Ecto neural progenitor cell (in vitro differentiated cells): ENCODE measurements at regions not wholly inside any gene's neighbourhood (a gene's known extent, or its start where the extent isn't known, plus 50 kb on each side); places are given as distances from the start of the nearest gene placed in this dataset.

ENCODE experiments used
- DNase-seq: peaks from one replicate; pipeline ENCODE4 v3.0.0-alpha.2; 2018; ENCODE audit warnings: low spot score

GRCh38 chr16:82405736-82406135 is 221.0 kb upstream of the CDH13 start:
- DNase-seq: no peak

DNA sequence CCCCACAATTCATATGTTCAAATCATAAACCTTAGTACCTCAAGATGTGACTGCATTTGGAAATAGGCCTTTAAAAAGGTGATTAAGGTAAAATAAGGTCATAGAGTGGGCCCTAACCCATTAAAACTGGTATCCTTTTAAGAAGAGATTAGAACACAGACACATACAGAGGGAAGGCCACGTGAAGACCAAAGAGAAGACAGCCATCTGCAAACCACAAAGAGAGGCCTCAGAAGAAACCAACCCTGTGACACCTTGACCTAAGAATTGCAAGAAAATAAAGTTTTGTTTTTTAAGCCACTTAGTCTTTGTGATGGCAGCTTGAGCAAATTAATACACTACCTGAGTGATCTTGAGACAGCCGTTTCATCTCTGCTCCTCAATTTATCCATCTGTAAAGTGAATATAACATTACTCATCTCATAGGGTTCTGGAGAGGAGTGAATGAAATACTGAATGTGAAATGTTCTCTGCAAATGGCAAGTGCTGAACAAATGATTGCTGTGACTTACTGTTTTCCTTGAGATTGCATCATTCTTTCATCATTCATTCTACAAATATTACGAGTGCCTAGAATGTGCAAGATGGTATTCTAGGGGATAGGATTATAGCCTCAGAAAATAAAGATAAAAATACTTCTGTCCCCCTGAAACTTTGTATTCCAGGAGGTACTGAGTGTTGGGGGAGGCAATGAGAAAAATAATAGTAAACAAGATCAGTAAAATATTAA is 222.0 kb upstream of the CDH13 start:
- no peak for DNase-seq

DNA sequence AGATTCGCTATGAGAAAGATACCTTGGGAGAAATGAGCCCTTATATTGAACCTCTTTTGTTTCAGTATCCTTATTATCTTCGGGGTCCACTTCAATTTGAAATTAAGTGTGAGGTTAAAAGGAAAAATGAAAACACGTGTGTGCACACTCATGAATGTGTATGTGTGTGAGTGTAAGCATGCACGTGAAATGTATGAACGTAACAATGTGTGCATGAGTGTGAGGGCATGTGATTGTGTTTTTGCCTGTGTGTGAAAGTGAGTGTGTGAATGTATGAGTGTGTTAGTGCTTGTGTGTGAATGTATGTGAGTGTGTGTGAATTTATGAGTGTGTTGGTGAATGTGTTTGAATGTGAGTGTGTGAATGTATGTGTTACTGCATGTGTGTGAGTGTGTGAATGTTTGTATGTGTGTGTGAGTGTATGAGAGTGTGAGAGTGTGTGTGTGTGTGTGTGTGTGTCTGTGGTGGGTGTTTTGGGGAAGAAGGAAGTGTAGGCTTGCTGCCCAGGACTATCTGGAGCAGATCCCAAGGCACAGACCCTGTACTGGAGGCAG is 224.0 kb upstream of the CDH13 start:
- no peak for DNase-seq

- no peak for DNase-seq
These were observed 226.7 kb upstream of the CDH13 start for GRCh38 chr16:82400046-82400445.

GRCh38 chr16:82396509-82396908 is 226.5 kb upstream of the MPHOSPH6 start:
- DNase-seq: no peak

- DNase-seq: no peak
These were observed 225.2 kb upstream of the MPHOSPH6 start for GRCh38 chr16:82395212-82395611.

DNA sequence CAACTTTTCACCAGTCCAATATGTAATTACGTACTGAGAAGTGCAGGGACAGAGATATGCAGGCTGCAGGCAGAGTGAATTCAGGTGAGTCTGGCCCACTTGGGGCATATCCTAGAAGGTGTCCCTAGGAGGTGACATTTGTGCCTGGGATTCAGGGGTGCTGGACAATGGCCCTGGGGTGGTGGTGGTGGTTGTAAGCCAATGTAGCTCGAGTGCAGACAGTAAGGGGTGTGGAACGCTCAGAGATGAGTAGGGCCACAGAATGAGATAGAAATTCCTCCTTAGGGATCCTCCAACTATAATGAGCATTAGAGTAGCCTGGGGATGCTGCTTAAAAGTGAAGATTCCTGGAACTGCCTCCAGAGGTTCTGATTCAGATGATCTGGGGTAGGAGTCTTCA is 221.7 kb upstream of the MPHOSPH6 start:
- DNase-seq: no peak

DNA sequence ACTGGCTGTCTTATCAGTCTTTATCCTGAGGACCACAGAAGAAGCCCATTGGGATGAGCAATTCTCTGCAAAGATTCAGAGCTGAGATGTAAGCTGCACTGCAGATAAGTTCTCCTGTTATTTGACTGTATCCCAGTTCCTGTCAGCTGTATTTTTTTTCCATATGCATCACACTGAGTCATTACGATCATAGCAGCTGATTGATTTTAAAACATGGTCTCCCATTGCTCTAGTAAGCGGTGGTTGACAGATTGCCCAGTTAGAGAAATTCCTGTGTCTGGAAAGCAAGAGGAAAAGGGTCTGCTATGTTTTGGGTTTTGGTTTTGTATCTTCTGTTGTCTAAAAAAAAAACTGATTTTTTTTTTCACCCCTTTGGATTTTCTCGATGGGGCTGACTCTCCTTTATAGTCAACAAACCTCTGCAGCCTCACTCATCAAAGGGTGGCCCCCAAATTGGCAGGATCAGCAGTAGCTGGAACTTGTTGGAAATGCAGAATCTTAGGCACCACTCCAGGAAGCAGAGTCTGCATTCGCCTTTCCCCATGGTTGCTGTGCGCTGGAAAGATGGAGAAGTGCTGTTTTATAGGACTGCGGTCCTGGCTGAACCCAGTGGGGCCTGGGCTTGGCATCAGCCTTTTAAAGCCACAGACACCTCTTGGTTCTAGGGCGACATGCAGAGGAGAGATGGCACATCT is 220.1 kb upstream of the MPHOSPH6 start:
- no peak for DNase-seq

DNA sequence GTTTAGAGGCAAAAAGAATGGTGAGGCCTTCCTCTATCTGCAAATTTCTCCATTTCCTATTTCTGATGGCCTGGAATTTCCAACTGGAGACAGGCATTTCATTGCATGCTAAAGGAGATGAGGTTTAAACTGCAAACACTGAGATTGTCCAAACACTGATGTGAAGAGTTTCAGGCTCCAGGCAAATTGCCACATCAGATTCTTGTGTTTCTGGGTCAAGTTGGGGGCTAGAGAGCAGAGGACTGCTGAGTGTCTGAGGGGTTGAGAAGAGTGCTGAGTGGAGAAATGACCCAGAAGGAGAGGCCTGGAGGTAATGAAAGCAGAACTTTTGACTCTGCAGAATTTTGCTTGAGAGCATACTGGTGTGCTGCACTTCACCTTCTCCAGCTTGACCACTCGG is 216.7 kb upstream of the MPHOSPH6 start:
- no peak for DNase-seq

- DNase-seq: no peak
These were observed 214.9 kb upstream of the MPHOSPH6 start for GRCh38 chr16:82384949-82385348.

GRCh38 chr16:82384017-82384416 is 214.0 kb upstream of the MPHOSPH6 start:
- DNase-seq: no peak

GRCh38 chr16:82382521-82382920 is 212.5 kb upstream of the MPHOSPH6 start:
- no peak for DNase-seq

DNA sequence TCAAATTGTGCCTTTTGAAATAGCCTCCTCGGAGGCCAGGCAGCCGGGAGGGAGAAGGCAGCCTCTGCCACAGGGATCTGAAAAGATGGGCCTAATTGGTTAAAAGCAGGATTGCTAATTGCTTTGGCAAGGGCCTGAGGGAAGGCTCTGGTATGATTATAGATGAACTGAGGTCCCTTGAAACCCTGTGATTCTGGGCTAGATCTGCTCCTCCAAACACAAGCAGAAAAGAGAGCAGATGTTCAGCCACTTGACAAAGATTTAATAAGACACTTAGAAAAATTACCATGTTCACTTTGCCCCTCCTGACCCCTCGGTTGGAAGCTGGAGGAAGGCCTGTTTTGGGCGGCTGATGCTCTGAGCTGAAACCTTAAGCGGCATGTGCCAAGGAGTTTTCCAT is 209.5 kb upstream of the MPHOSPH6 start:
- DNase-seq: no peak

- DNase-seq: no peak
These were observed 204.0 kb upstream of the MPHOSPH6 start for GRCh38 chr16:82373976-82374375.

DNA sequence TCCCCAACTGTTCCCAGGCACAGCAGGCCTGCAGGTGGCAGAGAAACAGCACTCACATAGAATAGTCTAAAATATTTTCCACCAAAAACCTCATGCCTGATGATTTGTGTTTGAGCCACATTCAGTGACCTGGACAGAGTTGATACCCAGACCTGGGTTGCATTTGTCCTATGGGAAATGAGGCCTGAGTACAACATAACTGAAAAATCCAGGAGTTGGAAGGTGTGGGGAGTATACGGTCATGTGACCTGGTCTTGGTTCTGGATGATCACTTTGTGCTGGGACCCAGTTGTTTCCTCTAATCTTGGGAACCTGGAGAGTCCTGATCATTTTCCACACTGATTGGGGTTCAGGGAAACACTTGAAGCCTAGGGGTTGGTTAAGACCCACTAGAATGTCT is 200.3 kb upstream of the MPHOSPH6 start:
- DNase-seq: no peak

GRCh38 chr16:82368041-82368440 is 198.0 kb upstream of the MPHOSPH6 start:
- DNase-seq: no peak

DNA sequence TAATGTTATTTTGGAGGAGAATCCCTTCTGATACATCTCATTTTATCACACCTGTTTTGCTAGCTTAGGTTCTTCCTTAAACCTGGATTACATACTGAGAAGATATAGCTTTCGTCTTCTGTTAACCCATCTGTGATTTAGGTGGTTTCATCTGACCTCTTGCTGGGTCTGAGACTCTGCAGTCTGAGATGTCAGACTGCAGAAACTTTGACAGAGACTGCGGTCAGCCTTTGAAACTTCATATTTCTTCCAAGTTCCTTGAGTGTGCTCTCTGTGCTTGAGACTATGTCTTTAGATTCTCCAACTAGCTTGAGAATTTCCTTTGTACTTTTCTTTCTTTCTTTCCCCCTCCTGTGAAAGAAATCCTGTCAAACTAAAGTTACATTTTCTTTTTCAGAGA is 196.4 kb upstream of the MPHOSPH6 start:
- DNase-seq: no peak

- no peak for DNase-seq
These were observed 194.7 kb upstream of the MPHOSPH6 start for GRCh38 chr16:82364690-82365089.

DNA sequence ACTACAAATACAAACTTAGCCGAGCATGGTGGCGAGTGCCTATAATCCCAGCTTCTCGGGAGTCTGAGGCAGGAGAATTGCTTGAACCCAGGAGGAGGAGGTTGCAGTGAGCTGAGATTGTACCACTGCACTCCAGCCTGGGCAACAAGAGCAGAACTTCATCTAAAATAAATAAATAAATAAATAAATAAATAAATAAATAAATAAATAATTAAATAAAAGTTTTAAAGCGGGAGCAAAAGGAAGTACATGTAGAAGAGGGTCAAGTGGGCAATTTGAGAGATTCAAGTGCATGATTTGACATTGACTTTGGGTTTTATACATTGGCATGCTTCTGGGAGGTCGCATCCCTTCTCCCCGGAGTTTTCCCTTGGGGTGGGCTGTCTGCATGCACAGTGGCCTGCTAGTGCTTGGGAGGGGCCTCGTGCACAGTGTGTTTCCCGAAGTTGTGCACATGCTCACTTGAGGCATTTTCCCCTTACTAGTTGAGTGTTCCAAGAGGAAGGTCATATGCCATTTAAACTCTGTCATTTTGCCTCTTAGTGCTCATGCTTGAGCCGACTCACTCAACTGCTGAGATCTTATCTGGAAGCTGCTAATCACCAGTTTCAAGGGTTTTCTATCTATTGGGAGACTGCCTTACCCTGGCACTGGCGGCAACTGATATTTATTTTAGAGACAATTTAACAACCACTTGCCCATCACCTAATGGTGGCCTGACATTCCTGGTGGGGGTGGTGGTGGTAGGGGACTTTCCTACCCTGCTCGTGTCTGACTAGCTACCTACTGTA is 193.2 kb upstream of the MPHOSPH6 start:
- DNase-seq: no peak

DNA sequence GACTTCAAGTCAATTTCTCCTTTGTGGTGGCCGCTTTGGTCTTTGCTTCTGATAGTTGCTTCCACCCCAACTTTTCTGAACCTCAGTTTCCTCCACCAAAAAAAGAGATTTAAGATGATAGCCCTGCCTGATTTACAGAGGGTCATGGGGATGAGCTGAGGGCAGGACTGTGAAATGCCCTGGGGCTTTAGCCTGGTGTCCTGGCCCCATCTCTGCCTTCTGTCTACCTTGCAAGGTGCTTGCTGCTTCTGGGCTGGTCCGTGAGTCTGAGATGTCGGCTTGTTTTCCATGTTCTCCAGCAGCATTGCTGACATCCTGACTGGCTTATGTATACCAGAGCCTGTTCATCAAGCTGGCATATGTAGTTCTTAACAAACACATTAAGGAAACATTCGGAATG is 191.9 kb upstream of the MPHOSPH6 start:
- DNase-seq: no peak

DNA sequence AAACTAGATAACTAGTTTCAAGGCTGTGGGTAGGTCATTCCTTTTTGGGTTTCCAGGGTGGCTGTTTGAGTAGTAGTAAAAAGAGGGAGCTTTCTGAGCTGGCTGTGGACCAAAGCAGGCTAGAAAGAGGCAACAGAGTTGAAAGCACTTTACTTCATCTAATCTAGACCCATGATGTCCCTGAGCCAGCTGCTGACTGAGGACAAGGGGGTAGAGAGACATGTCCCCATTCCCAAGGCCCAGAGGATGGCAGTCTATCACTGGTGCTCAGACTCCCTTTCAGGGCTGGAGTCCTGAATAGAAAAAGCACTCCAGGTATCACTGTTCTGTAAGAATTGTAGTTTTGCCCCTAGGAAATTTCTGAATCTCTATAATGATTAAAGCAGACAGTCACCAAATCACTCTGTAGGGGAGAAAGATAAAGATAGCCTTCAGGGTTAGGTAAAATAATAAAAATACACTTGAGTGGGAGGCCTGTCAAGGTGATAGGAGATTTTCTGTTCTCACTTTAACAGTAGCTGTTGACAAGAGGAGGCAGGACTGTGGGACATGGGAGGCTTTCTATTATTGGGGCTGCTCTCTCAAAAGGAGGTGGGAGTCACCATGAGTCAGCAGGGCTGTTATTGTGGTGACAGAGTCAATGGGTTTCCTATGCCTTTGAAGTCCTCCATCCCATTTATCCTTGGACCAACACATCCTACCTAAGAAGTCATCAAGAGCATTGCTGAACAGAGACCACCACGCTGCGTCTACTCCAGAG is 190.2 kb upstream of the MPHOSPH6 start:
- no peak for DNase-seq

- no peak for DNase-seq
These were observed 188.7 kb upstream of the MPHOSPH6 start for GRCh38 chr16:82358606-82359221.
